Astrocyte (in vitro differentiated cells and primary cell): ENCODE measurements at regions not wholly inside any gene's neighbourhood (a gene's known extent, or its start where the extent isn't known, plus 50 kb on each side); places are given as distances from the start of the nearest gene placed in this dataset.

Experiments
- DNase-seq: peaks from one replicate; pipeline ENCODE4 v3.0.0-alpha.2; 2010; ENCODE audit warnings: low read depth
- FAIRE-seq: peaks from 2 replicates; lab custom pipeline; 2011; peaks lifted over from hg19 to GRCh38; lab: Jason Lieb, UNC
- H2AFZ ChIP-seq: 2 replicates; pipeline ENCODE4 v1.6.0; 2012; ENCODE audit warnings: low read depth, low read length, inconsistent platforms
- H3K27ac ChIP-seq: 2 replicates; pipeline ENCODE4 v1.5.1; 2011; ENCODE audit warnings: low read depth, low read length, inconsistent platforms
- H3K27me3 ChIP-seq: 2 replicates; pipeline ENCODE4 v1.6.0; 2011; ENCODE audit warnings: low read length, inconsistent platforms; ENCODE audit not compliant: insufficient read depth
- H3K36me3 ChIP-seq: 2 replicates; pipeline ENCODE4 v1.5.1; 2011; ENCODE audit warnings: low read length, inconsistent platforms; ENCODE audit not compliant: insufficient read depth
- H3K4me1 ChIP-seq: 2 replicates; pipeline ENCODE4 v1.5.1; 2011; ENCODE audit warnings: low read length, inconsistent platforms; ENCODE audit not compliant: insufficient read depth
- H3K4me2 ChIP-seq: 2 replicates; pipeline ENCODE4 v1.6.0; 2012; ENCODE audit warnings: low read length, inconsistent platforms
- H3K4me3 ChIP-seq: 2 replicates; pipeline ENCODE4 v1.5.1; 2011; ENCODE audit warnings: low read depth, mild to moderate bottlenecking, low read length, inconsistent platforms; ENCODE audit not compliant: insufficient read depth
- H3K79me2 ChIP-seq: 2 replicates; pipeline ENCODE4 v1.6.0; 2012; ENCODE audit warnings: mild to moderate bottlenecking, low read length, inconsistent platforms; ENCODE audit not compliant: insufficient read depth
- H3K9ac ChIP-seq: 2 replicates; pipeline ENCODE4 v1.6.0; 2012; ENCODE audit warnings: mild to moderate bottlenecking, low read length, inconsistent platforms
- H3K9me3 ChIP-seq: 2 replicates; pipeline ENCODE4 v1.5.1; 2012; ENCODE audit warnings: low read depth, mild to moderate bottlenecking, low read length, inconsistent platforms; ENCODE audit not compliant: insufficient read depth
- H4K20me1 ChIP-seq: 2 replicates; pipeline ENCODE4 v1.6.0; 2012; ENCODE audit warnings: low read length, inconsistent platforms; ENCODE audit not compliant: insufficient read depth
- H3K27ac Mint-ChIP-seq: one replicate; pipeline ENCODE4 v1.8.0; 2021; ENCODE audit warnings: mild to moderate bottlenecking, mixed read lengths; ENCODE audit not compliant: unreplicated experiment
- H3K27me3 Mint-ChIP-seq: one replicate; pipeline ENCODE4 v1.8.0; 2021; ENCODE audit warnings: low read depth, mixed read lengths; ENCODE audit not compliant: unreplicated experiment
- H3K36me3 Mint-ChIP-seq: one replicate; pipeline ENCODE4 v1.8.0; 2021; ENCODE audit warnings: low read depth, mixed read lengths; ENCODE audit not compliant: unreplicated experiment
- H3K4me1 Mint-ChIP-seq: one replicate; pipeline ENCODE4 v1.8.0; 2021; ENCODE audit warnings: low read depth, mixed read lengths; ENCODE audit not compliant: unreplicated experiment
- H3K4me3 Mint-ChIP-seq: one replicate; pipeline ENCODE4 v1.8.0; 2021; ENCODE audit warnings: mild to moderate bottlenecking, moderate library complexity, mixed read lengths; ENCODE audit not compliant: unreplicated experiment
- H3K9me3 Mint-ChIP-seq: one replicate; pipeline ENCODE4 v1.8.0; 2021; ENCODE audit warnings: mild to moderate bottlenecking, mixed read lengths; ENCODE audit not compliant: unreplicated experiment
- EZH2 ChIP-seq: IDR thresholded peaks from 2 replicates; pipeline ENCODE4 v1.6.1; 2012; ENCODE audit warnings: mild to moderate bottlenecking, low read length, inconsistent platforms; ENCODE audit not compliant: insufficient read depth
- TF ChIP-seq, protein P1 (sequence below): IDR thresholded peaks from 2 replicates; pipeline ENCODE4 v1.5.1; 2011; ENCODE audit warnings: low read depth, mild to moderate bottlenecking, inconsistent platforms, low read length, moderate library complexity; ENCODE audit not compliant: insufficient read depth

- H3K4me2 ChIP-seq, result no peak overlapping the region
- TF ChIP-seq, protein P1, sequence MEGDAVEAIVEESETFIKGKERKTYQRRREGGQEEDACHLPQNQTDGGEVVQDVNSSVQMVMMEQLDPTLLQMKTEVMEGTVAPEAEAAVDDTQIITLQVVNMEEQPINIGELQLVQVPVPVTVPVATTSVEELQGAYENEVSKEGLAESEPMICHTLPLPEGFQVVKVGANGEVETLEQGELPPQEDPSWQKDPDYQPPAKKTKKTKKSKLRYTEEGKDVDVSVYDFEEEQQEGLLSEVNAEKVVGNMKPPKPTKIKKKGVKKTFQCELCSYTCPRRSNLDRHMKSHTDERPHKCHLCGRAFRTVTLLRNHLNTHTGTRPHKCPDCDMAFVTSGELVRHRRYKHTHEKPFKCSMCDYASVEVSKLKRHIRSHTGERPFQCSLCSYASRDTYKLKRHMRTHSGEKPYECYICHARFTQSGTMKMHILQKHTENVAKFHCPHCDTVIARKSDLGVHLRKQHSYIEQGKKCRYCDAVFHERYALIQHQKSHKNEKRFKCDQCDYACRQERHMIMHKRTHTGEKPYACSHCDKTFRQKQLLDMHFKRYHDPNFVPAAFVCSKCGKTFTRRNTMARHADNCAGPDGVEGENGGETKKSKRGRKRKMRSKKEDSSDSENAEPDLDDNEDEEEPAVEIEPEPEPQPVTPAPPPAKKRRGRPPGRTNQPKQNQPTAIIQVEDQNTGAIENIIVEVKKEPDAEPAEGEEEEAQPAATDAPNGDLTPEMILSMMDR, result no peak
- no peak for TF ChIP-seq EZH2
- no peaks in the 10 kb centered on the region for H3K4me1 ChIP-seq
- DNase-seq, result no peak
- H3K27ac Mint-ChIP-seq, result no peak overlapping the region
- H3K9me3 ChIP-seq, result peaks cover 7% of the 10 kb centered on the region
- H3K9me3 Mint-ChIP-seq, result no peaks in the 10 kb centered on the region
- H4K20me1 ChIP-seq, result no peaks in the 10 kb centered on the region
- H3K4me3 ChIP-seq, result no peak overlapping the region
- no peaks in the 10 kb centered on the region for H3K27me3 ChIP-seq
- no peaks in the 10 kb centered on the region for H3K79me2 ChIP-seq
- no peaks in the 10 kb centered on the region for H3K27me3 Mint-ChIP-seq
- no peak overlapping the region for H3K9ac ChIP-seq
- no peak overlapping the region for H3K27ac ChIP-seq
- H3K4me1 Mint-ChIP-seq, result no peaks in the 10 kb centered on the region
- H3K36me3 Mint-ChIP-seq, result no peaks in the 10 kb centered on the region
- no peak overlapping the region for H2AFZ ChIP-seq
- FAIRE-seq, result no peak
- no peaks in the 10 kb centered on the region for H3K36me3 ChIP-seq
- H3K4me3 Mint-ChIP-seq, result no peak overlapping the region
These were observed 761.1 kb downstream of the IPMK start for GRCh38 chr10:57506414-57507094.

- H3K27ac Mint-ChIP-seq, result no peak overlapping the region
- H3K27me3 Mint-ChIP-seq, result no peaks in the 10 kb centered on the region
- H3K79me2 ChIP-seq, result no peaks in the 10 kb centered on the region
- no peak for FAIRE-seq
- H3K4me1 Mint-ChIP-seq, result peaks cover 3% of the 10 kb centered on the region
- H3K4me3 ChIP-seq, result no peak overlapping the region
- H3K4me2 ChIP-seq, result no peak overlapping the region
- no peaks in the 10 kb centered on the region for H3K4me1 ChIP-seq
- no peak overlapping the region for H3K4me3 Mint-ChIP-seq
- no peak overlapping the region for H2AFZ ChIP-seq
- H3K9me3 ChIP-seq, result no peaks in the 10 kb centered on the region
- no peak for DNase-seq
- H4K20me1 ChIP-seq, result no peaks in the 10 kb centered on the region
- TF ChIP-seq, protein P1, result no peak
- TF ChIP-seq EZH2, result no peak
- no peaks in the 10 kb centered on the region for H3K36me3 Mint-ChIP-seq
- no peak overlapping the region for H3K9ac ChIP-seq
- no peaks in the 10 kb centered on the region for H3K27me3 ChIP-seq
- no peak overlapping the region for H3K27ac ChIP-seq
- H3K36me3 ChIP-seq, result no peaks in the 10 kb centered on the region
- H3K9me3 Mint-ChIP-seq, result peaks cover 4% of the 10 kb centered on the region
These were observed 773.2 kb downstream of the IPMK start for GRCh38 chr10:57494486-57494885.

- TF ChIP-seq EZH2, result no peak
- TF ChIP-seq, protein P1, result no peak
- no peak overlapping the region for H2AFZ ChIP-seq
These were observed 785.4 kb downstream of the IPMK start for GRCh38 chr10:57482259-57482658.

More at GRCh38 chr10:57482259-57482658, 785.4 kb downstream of the IPMK start:
- Histone ChIP-seq H3K79me2 (no peaks in the 10 kb centered on the region), H3K36me3 (no peaks in the 10 kb centered on the region), H3K4me3 (no peak overlapping the region), H3K4me1 (no peaks in the 10 kb centered on the region), H3K27me3 (no peaks in the 10 kb centered on the region), H3K27ac (no peak overlapping the region), H3K9ac (no peak overlapping the region), H4K20me1 (no peaks in the 10 kb centered on the region), H3K4me2 (no peak overlapping the region), H3K9me3 (no peaks in the 10 kb centered on the region)
- Mint-ChIP-seq H3K4me1 (no peaks in the 10 kb centered on the region), H3K27ac (no peak overlapping the region), H3K27me3 (no peaks in the 10 kb centered on the region), H3K36me3 (no peaks in the 10 kb centered on the region), H3K9me3 (no peaks in the 10 kb centered on the region), H3K4me3 (no peak overlapping the region)
- FAIRE-seq (no peak), DNase-seq (no peak)
